ENCODE measurements at regions not wholly inside any gene's neighbourhood (a gene's known extent, or its start where the extent isn't known, plus 50 kb on each side); places are given as distances from the start of the nearest gene placed in this dataset.
"Not testable (repeated sequence)": the region's sequence is repeated elsewhere in the genome, so short reads cannot be mapped to it uniquely, and the experiment has no call there.

GRCh38 chr9:119701651-119702050 lies 332.4 kb upstream of the BRINP1 start:
- H3K4me3 Mint-ChIP-seq = no peak overlapping the region
- H3K27me3 Mint-ChIP-seq (ENCODE audit: low read depth) = no peaks in the 10 kb centered on the region
- ATAC-seq (replicated peaks in 1 of 2) (no peak), DNase-seq (no peak)
- H3K9me3 Mint-ChIP-seq = no peaks in the 10 kb centered on the region
- no peaks in the 10 kb centered on the region for H3K4me1 Mint-ChIP-seq (ENCODE audit: low read depth)
- no peak overlapping the region for H3K27ac Mint-ChIP-seq
- H3K36me3 Mint-ChIP-seq (ENCODE audit: insufficient read depth in 2 of 2) = no peaks in the 10 kb centered on the region

GRCh38 chr9:119698535-119698934 lies 329.3 kb upstream of the BRINP1 start:
- H3K27me3 Mint-ChIP-seq (ENCODE audit: low read depth) = no peaks in the 10 kb centered on the region
- H3K9me3 Mint-ChIP-seq = no peaks in the 10 kb centered on the region
- DNase-seq (no peak), ATAC-seq (replicated peaks in 1 of 2) (no peak)
- H3K36me3 Mint-ChIP-seq (ENCODE audit: insufficient read depth in 2 of 2) = no peaks in the 10 kb centered on the region
- no peak overlapping the region for H3K4me3 Mint-ChIP-seq
- H3K4me1 Mint-ChIP-seq (ENCODE audit: low read depth) = no peaks in the 10 kb centered on the region
- no peak overlapping the region for H3K27ac Mint-ChIP-seq

- no peak overlapping the region for H3K4me3 Mint-ChIP-seq
- no peaks in the 10 kb centered on the region for H3K36me3 Mint-ChIP-seq (ENCODE audit: insufficient read depth in 2 of 2)
- H3K9me3 Mint-ChIP-seq = no peaks in the 10 kb centered on the region
- H3K4me1 Mint-ChIP-seq (ENCODE audit: low read depth) = no peaks in the 10 kb centered on the region
- H3K27ac Mint-ChIP-seq = no peak overlapping the region
- DNase-seq = no peak
- H3K27me3 Mint-ChIP-seq (ENCODE audit: low read depth) = no peaks in the 10 kb centered on the region
- ATAC-seq (replicated peaks in 1 of 2) = no peak
Measured at GRCh38 chr9:119697996-119698395, 328.8 kb upstream of the BRINP1 start.

GRCh38 chr9:119689879-119690278 lies 320.6 kb upstream of the BRINP1 start:
- no peak overlapping the region for H3K4me3 Mint-ChIP-seq
- DNase-seq = no peak
- H3K9me3 Mint-ChIP-seq = peaks cover 0 to 3% of the 10 kb centered on the region in 2 donors
- no peak for ATAC-seq (replicated peaks in 1 of 2)
- H3K4me1 Mint-ChIP-seq (ENCODE audit: low read depth) = no peaks in the 10 kb centered on the region
- no peaks in the 10 kb centered on the region for H3K27me3 Mint-ChIP-seq (ENCODE audit: low read depth)
- H3K36me3 Mint-ChIP-seq (ENCODE audit: insufficient read depth in 2 of 2) = no peaks in the 10 kb centered on the region
- H3K27ac Mint-ChIP-seq = no peak overlapping the region

GRCh38 chr9:119688547-119688946 lies 319.3 kb upstream of the BRINP1 start:
- Mint-ChIP-seq H3K36me3 (ENCODE audit: insufficient read depth in 2 of 2) (no peaks in the 10 kb centered on the region), H3K27me3 (ENCODE audit: low read depth) (no peaks in the 10 kb centered on the region), H3K9me3 (peaks cover 0 to 5% of the 10 kb centered on the region in 2 donors), H3K27ac (no peak overlapping the region), H3K4me1 (ENCODE audit: low read depth) (no peaks in the 10 kb centered on the region), H3K4me3 (no peak overlapping the region)
- no peak for DNase-seq
- ATAC-seq (replicated peaks in 1 of 2) = no peak

- no peaks in the 10 kb centered on the region for H3K36me3 Mint-ChIP-seq (ENCODE audit: insufficient read depth in 2 of 2)
- peaks cover 0 to 2% of the 10 kb centered on the region in 2 donors for H3K9me3 Mint-ChIP-seq
- H3K4me1 Mint-ChIP-seq (ENCODE audit: low read depth) = no peaks in the 10 kb centered on the region
- DNase-seq (no peak), ATAC-seq (replicated peaks in 1 of 2) (no peak)
- H3K4me3 Mint-ChIP-seq = no peak overlapping the region
- H3K27me3 Mint-ChIP-seq (ENCODE audit: low read depth) = no peaks in the 10 kb centered on the region
- no peak overlapping the region for H3K27ac Mint-ChIP-seq
Measured at GRCh38 chr9:119677811-119678505, 308.7 kb upstream of the BRINP1 start.

- Mint-ChIP-seq H3K27me3 (ENCODE audit: low read depth) (no peaks in the 10 kb centered on the region), H3K36me3 (ENCODE audit: insufficient read depth in 2 of 2) (no peaks in the 10 kb centered on the region), H3K4me1 (ENCODE audit: low read depth) (no peaks in the 10 kb centered on the region), H3K4me3 (no peak overlapping the region), H3K9me3 (peaks cover 0 to 2% of the 10 kb centered on the region in 2 donors), H3K27ac (no peak overlapping the region)
- DNase-seq (no peak), ATAC-seq (replicated peaks in 1 of 2) (no peak)
Measured at GRCh38 chr9:119675951-119676350, 306.7 kb upstream of the BRINP1 start.

GRCh38 chr9:119672763-119673162 lies 303.5 kb upstream of the BRINP1 start:
- not testable (repeated sequence) for ATAC-seq (replicated peaks in 1 of 2); H3K36me3 Mint-ChIP-seq (ENCODE audit: insufficient read depth in 2 of 2); H3K27ac Mint-ChIP-seq; DNase-seq; H3K4me1 Mint-ChIP-seq (ENCODE audit: low read depth); H3K9me3 Mint-ChIP-seq; H3K27me3 Mint-ChIP-seq (ENCODE audit: low read depth); H3K4me3 Mint-ChIP-seq

- no peak for ATAC-seq (replicated peaks in 1 of 2)
Measured at GRCh38 chr9:119667916-119668315, 298.7 kb upstream of the BRINP1 start.

GRCh38 chr9:119667163-119667562 lies 297.9 kb upstream of the BRINP1 start:
- Mint-ChIP-seq H3K4me1 (ENCODE audit: low read depth) (no peaks in the 10 kb centered on the region), H3K27ac (no peak overlapping the region), H3K4me3 (no peak overlapping the region), H3K36me3 (ENCODE audit: insufficient read depth in 2 of 2) (no peaks in the 10 kb centered on the region), H3K27me3 (ENCODE audit: low read depth) (no peaks in the 10 kb centered on the region), H3K9me3 (peaks cover 0 to 5% of the 10 kb centered on the region in 2 donors)
- ATAC-seq (replicated peaks in 1 of 2) (no peak), DNase-seq (no peak)

More at GRCh38 chr9:119667916-119668315, 298.7 kb upstream of the BRINP1 start:
- Mint-ChIP-seq H3K4me1 (ENCODE audit: low read depth) (no peaks in the 10 kb centered on the region), H3K27me3 (ENCODE audit: low read depth) (no peaks in the 10 kb centered on the region), H3K27ac (no peak overlapping the region), H3K36me3 (ENCODE audit: insufficient read depth in 2 of 2) (no peaks in the 10 kb centered on the region), H3K9me3 (peaks cover 0 to 5% of the 10 kb centered on the region in 2 donors), H3K4me3 (no peak overlapping the region)
- DNase-seq = no peak

GRCh38 chr9:119662329-119662728 lies 293.1 kb upstream of the BRINP1 start:
- no peak for DNase-seq
- H3K9me3 Mint-ChIP-seq = peaks cover 0 to 5% of the 10 kb centered on the region in 2 donors
- no peaks in the 10 kb centered on the region for H3K4me1 Mint-ChIP-seq (ENCODE audit: low read depth)
- no peak overlapping the region for H3K27ac Mint-ChIP-seq
- H3K4me3 Mint-ChIP-seq = no peak overlapping the region
- H3K36me3 Mint-ChIP-seq (ENCODE audit: insufficient read depth in 2 of 2) = no peaks in the 10 kb centered on the region
- H3K27me3 Mint-ChIP-seq (ENCODE audit: low read depth) = no peaks in the 10 kb centered on the region
- ATAC-seq (replicated peaks in 1 of 2) = no peak

- Mint-ChIP-seq H3K4me1 (ENCODE audit: low read depth) (no peaks in the 10 kb centered on the region), H3K4me3 (no peak overlapping the region), H3K27me3 (ENCODE audit: low read depth) (no peaks in the 10 kb centered on the region), H3K27ac (no peak overlapping the region), H3K9me3 (no peaks in the 10 kb centered on the region), H3K36me3 (ENCODE audit: insufficient read depth in 2 of 2) (no peaks in the 10 kb centered on the region)
- ATAC-seq (replicated peaks in 1 of 2) = no peak
- DNase-seq = no peak
Measured at GRCh38 chr9:119652931-119653330, 283.7 kb upstream of the BRINP1 start.

- no peaks in the 10 kb centered on the region for H3K27me3 Mint-ChIP-seq (ENCODE audit: low read depth)
- DNase-seq (no peak), ATAC-seq (replicated peaks in 1 of 2) (no peak)
- H3K4me1 Mint-ChIP-seq (ENCODE audit: low read depth) = no peaks in the 10 kb centered on the region
- H3K27ac Mint-ChIP-seq = no peak overlapping the region
- H3K4me3 Mint-ChIP-seq = no peak overlapping the region
- peaks cover 3 to 7% of the 10 kb centered on the region in 2 donors for H3K9me3 Mint-ChIP-seq
- no peaks in the 10 kb centered on the region for H3K36me3 Mint-ChIP-seq (ENCODE audit: insufficient read depth in 2 of 2)
Measured at GRCh38 chr9:119649205-119649604, 280.0 kb upstream of the BRINP1 start.

GRCh38 chr9:119639287-119639955 lies 270.2 kb upstream of the BRINP1 start:
- H3K27ac Mint-ChIP-seq = no peak overlapping the region
- no peaks in the 10 kb centered on the region for H3K4me1 Mint-ChIP-seq (ENCODE audit: low read depth)
- ATAC-seq (replicated peaks in 1 of 2) (no peak), DNase-seq (no peak)
- H3K27me3 Mint-ChIP-seq (ENCODE audit: low read depth) = no peaks in the 10 kb centered on the region
- H3K36me3 Mint-ChIP-seq (ENCODE audit: insufficient read depth in 2 of 2) = no peaks in the 10 kb centered on the region
- H3K9me3 Mint-ChIP-seq = peaks cover 8 to 9% of the 10 kb centered on the region in 2 donors
- H3K4me3 Mint-ChIP-seq = no peak overlapping the region
